Testis (tissue), 2 donors: ENCODE measurements at regions not wholly inside any gene's neighbourhood (a gene's known extent, or its start where the extent isn't known, plus 50 kb on each side); places are given as distances from the start of the nearest gene placed in this dataset.

Experiments
- CTCF ChIP-seq, 3 experiments: fragments of 450-650 bp in 2 of 3; fragments of 200-600 bp in 1 of 3; sonication (generic) in 1 of 3; IDR thresholded peaks; one replicate each; pipeline ENCODE4 v1.5.1; 2016 to 2019; ENCODE audit warnings: antibody characterized with exemption in 3 of 3, mild to moderate bottlenecking in 2 of 3, moderate library complexity in 1 of 3
- POLR2A ChIP-seq: fragments of 450-650 bp; IDR thresholded peaks from one replicate; pipeline ENCODE4 v1.6.1; 2017; ENCODE audit warnings: antibody characterized with exemption, mild to moderate bottlenecking, moderate library complexity

- TF ChIP-seq CTCF (IDR thresholded peaks at IDR 0.05) = no peak
- TF ChIP-seq POLR2A = no peak
Observed at GRCh38 chr4:184541907-184542306, 67.6 kb upstream of the IRF2 start.
